ENCODE measurements at regions not wholly inside any gene's neighbourhood (a gene's known extent, or its start where the extent isn't known, plus 50 kb on each side); places are given as distances from the start of the nearest gene placed in this dataset.

DNA sequence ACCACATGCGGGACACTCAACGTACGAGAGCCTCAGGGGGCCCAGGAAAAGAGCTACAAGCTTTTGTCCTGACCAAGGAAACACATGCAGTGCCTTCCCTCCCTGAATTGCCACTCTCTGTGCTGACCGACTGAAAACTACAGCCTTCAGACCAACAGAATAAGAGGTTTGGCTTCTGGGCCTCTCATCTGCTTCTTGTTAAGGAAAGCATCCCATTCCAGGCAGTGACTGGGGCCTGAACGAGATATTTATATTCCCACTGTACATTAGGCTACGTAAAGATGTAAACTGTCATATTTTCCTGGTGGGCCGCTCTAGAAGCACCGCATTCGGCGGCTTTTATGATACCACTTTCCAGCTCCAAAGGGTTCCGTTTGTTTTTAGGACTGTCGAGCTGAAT, 208.9 kb upstream of the TPM1 start:
- TF ChIP-seq, protein P1, sequence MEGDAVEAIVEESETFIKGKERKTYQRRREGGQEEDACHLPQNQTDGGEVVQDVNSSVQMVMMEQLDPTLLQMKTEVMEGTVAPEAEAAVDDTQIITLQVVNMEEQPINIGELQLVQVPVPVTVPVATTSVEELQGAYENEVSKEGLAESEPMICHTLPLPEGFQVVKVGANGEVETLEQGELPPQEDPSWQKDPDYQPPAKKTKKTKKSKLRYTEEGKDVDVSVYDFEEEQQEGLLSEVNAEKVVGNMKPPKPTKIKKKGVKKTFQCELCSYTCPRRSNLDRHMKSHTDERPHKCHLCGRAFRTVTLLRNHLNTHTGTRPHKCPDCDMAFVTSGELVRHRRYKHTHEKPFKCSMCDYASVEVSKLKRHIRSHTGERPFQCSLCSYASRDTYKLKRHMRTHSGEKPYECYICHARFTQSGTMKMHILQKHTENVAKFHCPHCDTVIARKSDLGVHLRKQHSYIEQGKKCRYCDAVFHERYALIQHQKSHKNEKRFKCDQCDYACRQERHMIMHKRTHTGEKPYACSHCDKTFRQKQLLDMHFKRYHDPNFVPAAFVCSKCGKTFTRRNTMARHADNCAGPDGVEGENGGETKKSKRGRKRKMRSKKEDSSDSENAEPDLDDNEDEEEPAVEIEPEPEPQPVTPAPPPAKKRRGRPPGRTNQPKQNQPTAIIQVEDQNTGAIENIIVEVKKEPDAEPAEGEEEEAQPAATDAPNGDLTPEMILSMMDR (IDR thresholded peaks at IDR 0.05) = no peak
- no peak for TF ChIP-seq ZFX (IDR thresholded peaks at IDR 0.05; ENCODE audit: borderline replicate concordance)

Measured in 22Rv1 (cell line).